KMS-11 (cell line): ENCODE measurements at regions not wholly inside any gene's neighbourhood (a gene's known extent, or its start where the extent isn't known, plus 50 kb on each side); places are given as distances from the start of the nearest gene placed in this dataset.

Source experiments
- H2AFZ ChIP-seq: fragments of 200-600 bp; sonication (generic); 2 replicates; pipeline ENCODE4 v1.6.1; 2016; ENCODE audit warnings: antibody characterized with exemption, mixed run types, low read depth
- H3K27ac ChIP-seq: fragments of 200-600 bp; sonication (generic); 2 replicates; pipeline ENCODE4 v1.6.1; 2016; ENCODE audit warnings: mild to moderate bottlenecking, mixed run types
- H3K27me3 ChIP-seq: fragments of 200-600 bp; sonication (generic); 2 replicates; pipeline ENCODE4 v1.6.1; 2017; ENCODE audit warnings: mild to moderate bottlenecking, low read depth, mixed run types, moderate library complexity; ENCODE audit not compliant: insufficient read depth
- H3K36me3 ChIP-seq: fragments of 200-600 bp; sonication (generic); 2 replicates; pipeline ENCODE4 v1.6.1; 2017; ENCODE audit warnings: mild to moderate bottlenecking, mixed run types; ENCODE audit not compliant: insufficient read depth
- H3K4me1 ChIP-seq: fragments of 200-600 bp; sonication (generic); 2 replicates; pipeline ENCODE4 v1.6.1; 2016; ENCODE audit warnings: mild to moderate bottlenecking, low read depth, mixed run types; ENCODE audit not compliant: poor library complexity, severe bottlenecking
- H3K4me2 ChIP-seq: fragments of 200-600 bp; sonication (generic); 2 replicates; pipeline ENCODE4 v1.7.0; 2016; ENCODE audit warnings: mild to moderate bottlenecking, mixed run types
- H3K4me3 ChIP-seq: fragments of 200-600 bp; sonication (generic); IDR thresholded peaks from 2 replicates; pipeline ENCODE4 v1.6.1; 2017; ENCODE audit warnings: low read depth, low read length, mixed read lengths; ENCODE audit not compliant: insufficient read depth
- H3K79me2 ChIP-seq: fragments of 200-600 bp; sonication (generic); 2 replicates; pipeline ENCODE4 v1.6.1; 2016; ENCODE audit warnings: low read depth, mixed run types; ENCODE audit not compliant: insufficient read depth
- H3K9ac ChIP-seq: fragments of 200-600 bp; sonication (generic); 2 replicates; pipeline ENCODE4 v1.6.1; 2016; ENCODE audit warnings: mild to moderate bottlenecking, mixed run types
- H4K20me1 ChIP-seq: fragments of 200-600 bp; sonication (generic); 2 replicates; pipeline ENCODE4 v1.6.1; 2016; ENCODE audit warnings: mild to moderate bottlenecking, mixed run types; ENCODE audit not compliant: insufficient read depth
- CTCF ChIP-seq: fragments of 200-600 bp; sonication (generic); conservative IDR thresholded peaks from 2 replicates; pipeline ENCODE4 v1.6.1; 2017; ENCODE audit warnings: low read depth, mild to moderate bottlenecking, antibody characterized with exemption, low read length, moderate library complexity, mixed read lengths

- Histone ChIP-seq H3K4me1 (no peaks in the 10 kb centered on the region), H3K36me3 (no peaks in the 10 kb centered on the region), H3K4me3 (no peak overlapping the region), H3K4me2 (no peak overlapping the region), H3K27me3 (no peaks in the 10 kb centered on the region), H3K79me2 (no peaks in the 10 kb centered on the region), H3K9ac (no peak overlapping the region), H4K20me1 (no peaks in the 10 kb centered on the region), H3K27ac (no peak overlapping the region), H2AFZ (no peak overlapping the region)
- TF ChIP-seq CTCF: no peak
Observed at GRCh38 chr3:103077910-103078309, 643.1 kb downstream of the ZPLD1 start.

- Histone ChIP-seq H3K4me3 (no peak overlapping the region), H3K4me1 (no peaks in the 10 kb centered on the region), H3K36me3 (no peaks in the 10 kb centered on the region), H3K27ac (no peak overlapping the region), H3K9ac (no peak overlapping the region), H2AFZ (no peak overlapping the region), H4K20me1 (no peaks in the 10 kb centered on the region), H3K79me2 (no peaks in the 10 kb centered on the region), H3K4me2 (no peak overlapping the region), H3K27me3 (no peaks in the 10 kb centered on the region)
- no peak for TF ChIP-seq CTCF
Observed at GRCh38 chr3:103082501-103082900, 647.7 kb downstream of the ZPLD1 start.

GRCh38 chr3:103083848-103084631 lies 649.2 kb downstream of the ZPLD1 start:
- H3K36me3 ChIP-seq: no peaks in the 10 kb centered on the region
- no peak overlapping the region for H3K4me3 ChIP-seq
- no peaks in the 10 kb centered on the region for H3K27me3 ChIP-seq
- H3K79me2 ChIP-seq: no peaks in the 10 kb centered on the region
- TF ChIP-seq CTCF: no peak
- H3K27ac ChIP-seq: no peak overlapping the region
- no peaks in the 10 kb centered on the region for H4K20me1 ChIP-seq
- no peak overlapping the region for H3K9ac ChIP-seq
- no peak overlapping the region for H3K4me2 ChIP-seq
- no peaks in the 10 kb centered on the region for H3K4me1 ChIP-seq
- H2AFZ ChIP-seq: no peak overlapping the region

DNA sequence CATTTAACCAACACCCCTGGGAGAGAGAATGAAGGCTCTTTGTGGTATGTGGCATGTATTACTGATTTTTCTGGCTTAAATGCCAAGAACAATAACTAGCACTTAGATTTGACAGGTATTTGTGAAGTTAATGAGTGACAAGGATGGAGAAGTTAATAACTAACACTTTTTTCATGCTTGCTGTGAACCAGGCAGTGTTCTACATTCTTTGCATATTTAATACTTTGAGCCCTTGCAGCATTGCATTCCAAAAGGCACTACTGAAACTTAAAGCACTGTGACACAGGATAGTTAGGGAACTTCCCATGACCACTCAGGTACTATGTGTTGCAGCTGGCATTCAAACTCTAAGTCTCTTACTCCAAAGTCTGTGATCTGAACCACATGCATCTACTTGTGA lies 650.6 kb downstream of the ZPLD1 start:
- TF ChIP-seq CTCF: no peak
- Histone ChIP-seq H3K27me3 (no peaks in the 10 kb centered on the region), H4K20me1 (no peaks in the 10 kb centered on the region), H2AFZ (no peak overlapping the region), H3K9ac (no peak overlapping the region), H3K4me1 (no peaks in the 10 kb centered on the region), H3K36me3 (no peaks in the 10 kb centered on the region), H3K4me2 (no peak overlapping the region), H3K79me2 (no peaks in the 10 kb centered on the region), H3K27ac (no peak overlapping the region), H3K4me3 (no peak overlapping the region)
